SK-N-MC (cell line): ENCODE measurements at regions not wholly inside any gene's neighbourhood (a gene's known extent, or its start where the extent isn't known, plus 50 kb on each side); places are given as distances from the start of the nearest gene placed in this dataset.

Source experiments
- DNase-seq: peaks from one replicate; pipeline ENCODE4 v3.0.0-alpha.2; 2011; ENCODE audit warnings: low read depth, low spot score
- H3K27ac ChIP-seq: fragments of 200-600 bp; sonication (generic); 2 replicates; pipeline ENCODE4 v1.5.1; 2016; ENCODE audit warnings: mixed run types
- H3K36me3 ChIP-seq: fragments of 200-600 bp; sonication (generic); 2 replicates; pipeline ENCODE4 v1.6.1; 2017; ENCODE audit warnings: antibody characterized with exemption, low read length, mixed read lengths; ENCODE audit not compliant: insufficient read depth
- H3K4me3 ChIP-seq: fragments of 200-600 bp; sonication (generic); 2 replicates; pipeline ENCODE4 v1.5.1; 2016
- H3K9ac ChIP-seq: fragments of 200-600 bp; sonication (generic); 2 replicates; pipeline ENCODE4 v1.8.0; 2017; ENCODE audit warnings: mixed run types, mixed read lengths; ENCODE audit not compliant: insufficient read length
- H3K9me3 ChIP-seq: fragments of 200-600 bp; sonication (generic); 2 replicates; pipeline ENCODE4 v1.6.1; 2017; ENCODE audit warnings: low read depth, mild to moderate bottlenecking, antibody characterized with exemption, low read length, moderate library complexity, mixed read lengths
- EZH2 ChIP-seq: fragments of 200-600 bp; sonication (generic); IDR thresholded peaks from one replicate; pipeline ENCODE4 v1.6.1; 2017; ENCODE audit warnings: antibody characterized with exemption
- FOXP2 ChIP-seq: optimal IDR thresholded peaks from 2 replicates; pipeline ENCODE3; 2011; ENCODE audit warnings: mild to moderate bottlenecking, moderate library complexity; ENCODE audit not compliant: insufficient read depth; ENCODE audit errors: extremely low read length, control extremely low read depth
- POLR2AphosphoS5 ChIP-seq: IDR thresholded peaks from 2 replicates; pipeline ENCODE4 v1.6.1; 2012; ENCODE audit warnings: mild to moderate bottlenecking, low read depth, low read length, borderline replicate concordance

- no peak overlapping the region for H3K9ac ChIP-seq
- no peaks in the 10 kb centered on the region for H3K9me3 ChIP-seq
- TF ChIP-seq FOXP2 (no peak), EZH2 (no peak), POLR2AphosphoS5 (no peak)
- no peak overlapping the region for H3K4me3 ChIP-seq
- H3K36me3 ChIP-seq, result no peaks in the 10 kb centered on the region
- no peak overlapping the region for H3K27ac ChIP-seq
- no peak for DNase-seq
Observed at GRCh38 chr18:27862041-27862682, 314.8 kb downstream of the CDH2 start.

GRCh38 chr18:27861539-27861938, 315.4 kb downstream of the CDH2 start:
- no peak overlapping the region for H3K4me3 ChIP-seq
- no peak overlapping the region for H3K9ac ChIP-seq
- no peak overlapping the region for H3K27ac ChIP-seq
- H3K9me3 ChIP-seq, result no peaks in the 10 kb centered on the region
- TF ChIP-seq POLR2AphosphoS5, result no peak
- no peak for TF ChIP-seq EZH2
- no peak for TF ChIP-seq FOXP2
- H3K36me3 ChIP-seq, result no peaks in the 10 kb centered on the region
- DNase-seq, result no peak

GRCh38 chr18:27860701-27861107, 316.2 kb downstream of the CDH2 start:
- no peak overlapping the region for H3K27ac ChIP-seq
- no peaks in the 10 kb centered on the region for H3K36me3 ChIP-seq
- no peak overlapping the region for H3K4me3 ChIP-seq
- DNase-seq, result no peak
- TF ChIP-seq FOXP2 (no peak), EZH2 (no peak)
- H3K9me3 ChIP-seq, result no peaks in the 10 kb centered on the region
- no peak overlapping the region for H3K9ac ChIP-seq

- TF ChIP-seq EZH2 (no peak), POLR2AphosphoS5 (no peak), FOXP2 (no peak)
- no peak overlapping the region for H3K27ac ChIP-seq
- DNase-seq, result no peak
Observed at GRCh38 chr18:27860011-27860410, 316.9 kb downstream of the CDH2 start.

GRCh38 chr18:27856820-27857219, 320.1 kb downstream of the CDH2 start:
- Histone ChIP-seq H3K9ac (no peak overlapping the region), H3K36me3 (no peaks in the 10 kb centered on the region), H3K9me3 (no peaks in the 10 kb centered on the region), H3K27ac (no peak overlapping the region), H3K4me3 (no peak overlapping the region)
- DNase-seq, result no peak
- TF ChIP-seq EZH2, result no peak
- TF ChIP-seq POLR2AphosphoS5, result no peak
- TF ChIP-seq FOXP2, result no peak

More at GRCh38 chr18:27860011-27860410, 316.9 kb downstream of the CDH2 start:
- H3K36me3 ChIP-seq, result no peaks in the 10 kb centered on the region
- no peak overlapping the region for H3K9ac ChIP-seq
- H3K4me3 ChIP-seq, result no peak overlapping the region
- no peaks in the 10 kb centered on the region for H3K9me3 ChIP-seq

GRCh38 chr18:27855486-27855885, 321.4 kb downstream of the CDH2 start:
- Histone ChIP-seq H3K9ac (no peak overlapping the region), H3K9me3 (no peaks in the 10 kb centered on the region), H3K36me3 (no peaks in the 10 kb centered on the region), H3K27ac (no peak overlapping the region), H3K4me3 (no peak overlapping the region)
- TF ChIP-seq FOXP2, result no peak
- no peak for TF ChIP-seq POLR2AphosphoS5
- no peak for TF ChIP-seq EZH2
- no peak for DNase-seq

GRCh38 chr18:27854631-27855030, 322.3 kb downstream of the CDH2 start:
- Histone ChIP-seq H3K4me3 (no peak overlapping the region), H3K36me3 (no peaks in the 10 kb centered on the region), H3K9ac (no peak overlapping the region), H3K9me3 (no peaks in the 10 kb centered on the region), H3K27ac (no peak overlapping the region)
- no peak for DNase-seq
- no peak for TF ChIP-seq POLR2AphosphoS5
- TF ChIP-seq EZH2, result no peak
- TF ChIP-seq FOXP2, result no peak

- DNase-seq, result no peak
- Histone ChIP-seq H3K27ac (no peak overlapping the region), H3K4me3 (no peak overlapping the region), H3K9me3 (no peaks in the 10 kb centered on the region), H3K9ac (no peak overlapping the region), H3K36me3 (no peaks in the 10 kb centered on the region)
- TF ChIP-seq FOXP2, result no peak
- no peak for TF ChIP-seq EZH2
- no peak for TF ChIP-seq POLR2AphosphoS5
Observed at GRCh38 chr18:27848336-27848735, 328.6 kb downstream of the CDH2 start.

GRCh38 chr18:27847412-27847811, 329.5 kb downstream of the CDH2 start:
- Histone ChIP-seq H3K27ac (no peak overlapping the region), H3K4me3 (no peak overlapping the region), H3K9me3 (no peaks in the 10 kb centered on the region), H3K36me3 (no peaks in the 10 kb centered on the region), H3K9ac (no peak overlapping the region)
- no peak for DNase-seq
- TF ChIP-seq EZH2 (no peak), POLR2AphosphoS5 (no peak), FOXP2 (no peak)

- TF ChIP-seq FOXP2 (no peak), POLR2AphosphoS5 (no peak), EZH2 (no peak)
- Histone ChIP-seq H3K27ac (no peak overlapping the region), H3K9me3 (no peaks in the 10 kb centered on the region), H3K9ac (no peak overlapping the region), H3K4me3 (no peak overlapping the region), H3K36me3 (no peaks in the 10 kb centered on the region)
- DNase-seq, result no peak
Observed at GRCh38 chr18:27845897-27846296, 331.0 kb downstream of the CDH2 start.
